Right lobe of liver (tissue), 6 donors: ENCODE measurements at regions not wholly inside any gene's neighbourhood (a gene's known extent, or its start where the extent isn't known, plus 50 kb on each side); places are given as distances from the start of the nearest gene placed in this dataset.

ENCODE experiments used
- ATAC-seq, 4 donors: fragments of 200-7000 bp; cut with Tn5 transposase; one replicate each; pipeline ENCODE4 v1.9.1; 2020; ENCODE audit warnings: mild to moderate bottlenecking in 4 of 4, moderate library complexity in 4 of 4
- DNase-seq, 3 donors: peaks; one replicate each; pipeline ENCODE4 v3.0.0-alpha.2; 2020
- H3K27ac ChIP-seq, 3 donors: fragments of 200-600 bp; one replicate each; pipeline ENCODE4 v1.8.0; 2022
- H3K27me3 ChIP-seq, 2 donors: fragments of 200-600 bp; one replicate each; pipeline ENCODE4 v1.8.0; 2022
- H3K36me3 ChIP-seq, 4 donors: fragments of 200-600 bp; sonication (generic) in 1 of 4; one replicate each; pipeline versions ENCODE4 v1.5.1 to v1.8.0; 2017 to 2022; ENCODE audit warnings: control low read depth in 1 of 4
- H3K4me1 ChIP-seq, 4 donors: fragments of 200-600 bp; sonication (generic) in 1 of 4; one replicate each; pipeline versions ENCODE4 v1.5.1 to v1.8.0; 2017 to 2022; ENCODE audit warnings: control low read depth in 1 of 4
- H3K4me3 ChIP-seq, 3 donors: fragments of 200-600 bp; one replicate each; pipeline ENCODE4 v1.8.0; 2022
- H3K9me3 ChIP-seq, 4 donors: fragments of 200-600 bp; sonication (generic) in 1 of 4; one replicate each; pipeline versions ENCODE4 v1.5.1 to v1.8.0; 2017 to 2022; ENCODE audit warnings: control low read depth in 1 of 4
- POLR2A ChIP-seq: fragments of 450-650 bp; IDR thresholded peaks from one replicate; pipeline ENCODE4 v1.6.1; 2017; ENCODE audit warnings: antibody characterized with exemption, mild to moderate bottlenecking
- WGBS: methylation state at CpG from one replicate; pipeline ENCODE4 v1.1.6; 2018; ENCODE audit warnings: low coverage, low lambda C conversion rate; ENCODE audit not compliant: insufficient coverage; ENCODE audit errors: missing lambda C conversion rate; 5-methylcytosine and 5-hydroxymethylcytosine counted together
- intact Hi-C, 2 donors: fragments of 100-400 bp; cut with DNase I; formaldehyde crosslinking; loops; one replicate each; pipeline versions ENCODE4 v1.11.2 to v1.14.1; 2022
- TF ChIP-seq, protein P1 (sequence below), 4 donors: fragments of 200-600 bp in 3 of 4; fragments of 450-650 bp in 1 of 4; IDR thresholded peaks; one replicate each; pipeline versions ENCODE4 v1.5.1 to v1.8.0; 2016 to 2022; ENCODE audit warnings: antibody characterized with exemption in 4 of 4, mild to moderate bottlenecking in 2 of 4
- donor health status: DM: no; HTN: yes; CAD: no.
- donor health status: DM: no; HTN: no; CAD: no.
- donor health status: DM: no; HTN: no; CAD: no.
- donor health status: DM: no; HTN: yes; CAD: no.
- donor health status: DM: no; HTN: yes; CAD: no.

DNA sequence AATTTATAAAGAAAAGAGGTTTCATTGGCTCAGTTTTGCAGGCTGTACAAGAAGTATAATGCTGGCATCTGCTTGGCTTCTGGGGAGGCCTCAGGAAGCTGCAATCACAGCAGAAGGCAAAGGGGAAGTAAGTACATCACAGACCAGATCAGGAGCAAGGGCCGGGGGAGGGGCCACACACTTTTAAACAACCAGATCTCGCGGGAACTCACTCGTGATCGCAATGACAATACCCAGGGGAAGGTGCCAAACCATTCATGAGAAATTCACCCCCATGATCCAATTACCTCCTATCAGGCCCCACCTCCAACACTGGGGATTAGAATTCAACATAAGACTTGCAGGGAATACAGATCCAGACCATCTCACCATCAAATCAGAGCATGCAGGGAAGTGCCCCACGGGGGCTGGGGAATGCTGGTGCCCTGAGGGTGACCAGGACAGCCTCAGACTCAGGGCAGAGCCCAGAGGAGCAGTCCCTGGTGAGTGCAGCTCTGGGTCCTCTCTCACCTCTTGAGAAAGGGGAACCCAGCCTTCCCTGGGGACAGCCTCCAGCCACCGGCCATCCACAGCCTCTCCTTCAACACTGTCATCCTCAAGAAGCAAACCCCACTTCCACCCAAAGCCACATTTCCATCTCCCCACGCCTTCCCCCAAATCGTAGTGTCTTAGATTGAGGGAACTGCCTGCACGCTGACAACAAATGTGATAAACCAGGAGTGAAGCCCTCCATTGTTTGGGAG is 80.7 kb downstream of the ANKRD60 start:
- H3K9me3 ChIP-seq: no peaks in the 10 kb centered on the region
- TF ChIP-seq, protein P1, sequence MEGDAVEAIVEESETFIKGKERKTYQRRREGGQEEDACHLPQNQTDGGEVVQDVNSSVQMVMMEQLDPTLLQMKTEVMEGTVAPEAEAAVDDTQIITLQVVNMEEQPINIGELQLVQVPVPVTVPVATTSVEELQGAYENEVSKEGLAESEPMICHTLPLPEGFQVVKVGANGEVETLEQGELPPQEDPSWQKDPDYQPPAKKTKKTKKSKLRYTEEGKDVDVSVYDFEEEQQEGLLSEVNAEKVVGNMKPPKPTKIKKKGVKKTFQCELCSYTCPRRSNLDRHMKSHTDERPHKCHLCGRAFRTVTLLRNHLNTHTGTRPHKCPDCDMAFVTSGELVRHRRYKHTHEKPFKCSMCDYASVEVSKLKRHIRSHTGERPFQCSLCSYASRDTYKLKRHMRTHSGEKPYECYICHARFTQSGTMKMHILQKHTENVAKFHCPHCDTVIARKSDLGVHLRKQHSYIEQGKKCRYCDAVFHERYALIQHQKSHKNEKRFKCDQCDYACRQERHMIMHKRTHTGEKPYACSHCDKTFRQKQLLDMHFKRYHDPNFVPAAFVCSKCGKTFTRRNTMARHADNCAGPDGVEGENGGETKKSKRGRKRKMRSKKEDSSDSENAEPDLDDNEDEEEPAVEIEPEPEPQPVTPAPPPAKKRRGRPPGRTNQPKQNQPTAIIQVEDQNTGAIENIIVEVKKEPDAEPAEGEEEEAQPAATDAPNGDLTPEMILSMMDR (IDR thresholded peaks at IDR 0.05): no peak
- TF ChIP-seq POLR2A: no peak
- no peaks in the 10 kb centered on the region for H3K4me1 ChIP-seq
- H3K27me3 ChIP-seq: no peaks in the 10 kb centered on the region
- no peak overlapping the region for H3K27ac ChIP-seq
- 35% methylated on average over 4 of the region's 10 CpGs for WGBS
- DNase-seq (no peak), ATAC-seq (no peak)
- H3K4me3 ChIP-seq: no peak overlapping the region
- H3K36me3 ChIP-seq: no peaks in the 10 kb centered on the region
- intact Hi-C loops: no loop called here

DNA sequence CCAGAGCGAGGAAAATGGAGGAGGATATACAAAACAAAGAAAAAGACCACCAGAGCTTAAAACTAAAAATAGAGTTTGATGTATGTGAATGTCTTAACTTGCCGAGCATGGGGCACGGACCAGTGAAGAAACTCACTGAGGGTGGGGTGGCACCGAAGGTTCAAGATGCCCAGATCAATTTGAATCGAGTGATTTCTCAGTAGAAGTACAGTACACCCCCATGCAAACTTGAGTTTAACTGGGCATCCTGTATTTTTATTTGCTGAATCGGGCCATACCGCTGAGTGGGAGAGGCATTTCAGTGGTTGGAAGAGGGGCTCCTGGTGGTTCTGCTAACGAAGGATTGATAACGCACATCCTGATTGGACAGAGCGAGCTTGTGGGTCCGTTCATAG is 81.7 kb downstream of the ANKRD60 start:
- no peaks in the 10 kb centered on the region for H3K27me3 ChIP-seq
- ATAC-seq (no peak), DNase-seq (no peak)
- H3K4me3 ChIP-seq: no peak overlapping the region
- no peaks in the 10 kb centered on the region for H3K36me3 ChIP-seq
- 70% methylated on average over 10 of the region's 11 CpGs for WGBS
- no peaks in the 10 kb centered on the region for H3K4me1 ChIP-seq
- intact Hi-C loops: no loop called here
- no peaks in the 10 kb centered on the region for H3K9me3 ChIP-seq
- no peak overlapping the region for H3K27ac ChIP-seq
- TF ChIP-seq POLR2A: no peak
- TF ChIP-seq, protein P1 (IDR thresholded peaks at IDR 0.05): no peak

DNA sequence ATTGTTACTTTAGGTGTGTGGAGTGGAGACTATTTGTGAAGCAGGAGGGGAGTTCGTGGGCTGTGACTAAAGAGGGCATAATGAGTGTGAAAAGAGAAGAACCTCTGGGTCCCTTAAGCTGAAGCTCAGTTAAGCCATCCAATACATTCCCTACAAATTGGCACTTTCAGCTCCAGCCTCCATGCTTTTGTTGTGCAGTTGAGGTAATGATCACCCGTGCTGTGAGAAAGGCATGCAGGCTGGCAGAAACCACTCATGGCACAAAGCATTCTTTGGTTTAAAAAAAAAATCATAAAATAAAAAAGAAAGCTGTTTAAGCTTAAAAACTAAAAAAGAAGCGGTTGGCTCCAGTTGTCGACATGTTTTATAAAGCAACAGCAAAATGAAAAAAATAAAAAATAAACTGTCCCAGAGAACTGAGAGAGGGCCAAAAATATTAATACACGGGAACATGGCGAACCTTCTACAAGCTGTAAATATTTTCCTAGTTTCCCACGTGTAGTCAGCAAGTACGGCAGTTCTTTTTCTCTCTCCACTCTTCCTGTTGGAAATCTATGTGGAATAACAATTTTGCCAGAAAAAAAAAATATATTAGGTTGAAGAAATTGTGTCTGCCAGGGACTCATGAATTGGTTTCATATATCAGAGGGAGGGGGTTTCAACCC is 82.2 kb downstream of the ANKRD60 start:
- Histone ChIP-seq H3K36me3 (no peaks in the 10 kb centered on the region), H3K4me3 (no peak overlapping the region), H3K4me1 (no peaks in the 10 kb centered on the region), H3K27ac (no peak overlapping the region), H3K27me3 (no peaks in the 10 kb centered on the region), H3K9me3 (no peaks in the 10 kb centered on the region)
- TF ChIP-seq POLR2A: no peak
- TF ChIP-seq, protein P1 (IDR thresholded peaks at IDR 0.05): no peak
- intact Hi-C loops: no loop called here
- DNase-seq: no peak
- WGBS: 51% methylated on average over 8 of the region's 8 CpGs
- ATAC-seq: no peak

DNA sequence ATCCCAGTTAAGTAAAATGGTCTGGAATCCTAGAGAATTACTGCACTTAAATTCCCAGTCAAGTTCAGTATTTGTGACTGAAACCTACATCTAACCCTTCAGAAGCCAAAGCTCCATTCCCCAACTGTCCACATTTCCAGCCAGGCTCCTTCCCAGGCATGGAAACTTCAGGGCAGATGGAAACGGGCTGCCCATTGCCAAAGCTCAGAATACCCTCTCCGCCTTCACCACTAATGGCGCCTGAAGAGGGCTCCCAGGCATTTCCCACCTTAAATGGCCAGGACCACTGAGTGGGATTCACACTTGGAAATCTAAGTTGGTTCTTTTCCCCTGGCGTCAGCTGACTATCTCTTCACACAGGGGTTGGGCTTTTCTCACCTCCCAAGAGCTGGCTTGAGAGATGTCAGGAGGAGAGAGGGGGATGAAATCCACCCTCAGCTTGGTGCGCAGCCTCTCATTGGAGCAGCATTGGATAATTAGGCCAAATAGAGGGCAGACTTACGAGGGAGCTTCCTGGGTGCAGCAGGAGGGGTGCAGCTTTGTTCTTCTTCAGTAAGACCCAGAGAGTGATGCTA is 82.9 kb downstream of the ANKRD60 start:
- 53% methylated on average over 3 of the region's 6 CpGs for WGBS
- Histone ChIP-seq H3K36me3 (no peaks in the 10 kb centered on the region), H3K27ac (no peak overlapping the region), H3K4me3 (no peak overlapping the region), H3K9me3 (no peaks in the 10 kb centered on the region), H3K27me3 (no peaks in the 10 kb centered on the region), H3K4me1 (no peaks in the 10 kb centered on the region)
- TF ChIP-seq, protein P1 (IDR thresholded peaks at IDR 0.05): no peak
- no peak for TF ChIP-seq POLR2A
- intact Hi-C loops: no loop called here
- DNase-seq (peak in 1 of 3 donors; percentile 16), ATAC-seq (no peak)
